Subcutaneous abdominal adipose tissue (tissue), 5 donors: ENCODE measurements at regions not wholly inside any gene's neighbourhood (a gene's known extent, or its start where the extent isn't known, plus 50 kb on each side); places are given as distances from the start of the nearest gene placed in this dataset.
"Not testable (repeated sequence)": the region's sequence is repeated elsewhere in the genome, so short reads cannot be mapped to it uniquely, and the experiment has no call there.

Experiments
- H3K27ac ChIP-seq: one replicate; pipeline ENCODE4 v1.7.0; 2013; ENCODE audit warnings: low read depth, mild to moderate bottlenecking, inconsistent platforms, low read length, moderate library complexity
- H3K27me3 ChIP-seq, 5 donors: one replicate each; pipeline ENCODE4 v1.7.0; 2013; ENCODE audit warnings: low read length in 5 of 5, inconsistent platforms in 1 of 5; ENCODE audit not compliant: control insufficient read depth in 5 of 5, insufficient read depth in 4 of 5
- H3K36me3 ChIP-seq, 5 donors: one replicate each; pipeline ENCODE4 v1.7.0; 2013; ENCODE audit warnings: low read length in 5 of 5; ENCODE audit not compliant: control insufficient read depth in 5 of 5, insufficient read depth in 5 of 5
- H3K4me1 ChIP-seq, 5 donors: one replicate each; pipeline ENCODE4 v1.7.0; 2013; ENCODE audit warnings: low read length in 5 of 5, mild to moderate bottlenecking in 3 of 5, moderate library complexity in 1 of 5; ENCODE audit not compliant: control insufficient read depth in 5 of 5, insufficient read depth in 5 of 5
- H3K4me3 ChIP-seq, 5 donors: one replicate each; pipeline ENCODE4 v1.7.0; 2013; ENCODE audit warnings: low read length in 5 of 5, low read depth in 1 of 5
- H3K9ac ChIP-seq, 5 donors: one replicate each; pipeline ENCODE4 v1.7.0; 2013; ENCODE audit warnings: low read length in 5 of 5, mild to moderate bottlenecking in 4 of 5, moderate library complexity in 3 of 5
- H3K9me3 ChIP-seq, 5 donors: one replicate each; pipeline ENCODE4 v1.7.0; 2013; ENCODE audit warnings: low read length in 5 of 5; ENCODE audit not compliant: control insufficient read depth in 5 of 5
- donor health status: healthy.
- donor health status: healthy.
- donor health status: healthy.
- donor health status: healthy.
- donor health status: healthy.

- Histone ChIP-seq H3K36me3 (no peaks in the 10 kb centered on the region), H3K4me3 (no peak overlapping the region), H3K9ac (no peak overlapping the region), H3K27ac (no peak overlapping the region), H3K4me1 (no peaks in the 10 kb centered on the region), H3K27me3 (peaks cover 0 to 3% (median 0%) of the 10 kb centered on the region in 5 donors), H3K9me3 (no peaks in the 10 kb centered on the region)
Measured at GRCh38 chr4:72677265-72677664, 108.2 kb upstream of the ADAMTS3 start.

- no peak overlapping the region for H3K9ac ChIP-seq
- no peaks in the 10 kb centered on the region for H3K4me1 ChIP-seq
- no peak overlapping the region for H3K27ac ChIP-seq
- H3K9me3 ChIP-seq, result no peaks in the 10 kb centered on the region
- no peaks in the 10 kb centered on the region for H3K36me3 ChIP-seq
- H3K27me3 ChIP-seq, result no peaks in the 10 kb centered on the region
- no peak overlapping the region for H3K4me3 ChIP-seq
Measured at GRCh38 chr4:72671980-72672379, 103.0 kb upstream of the ADAMTS3 start.

GRCh38 chr4:72670521-72670920 is 101.5 kb upstream of the ADAMTS3 start:
- Histone ChIP-seq H3K9ac (no peak overlapping the region), H3K4me1 (no peaks in the 10 kb centered on the region), H3K27ac (no peak overlapping the region), H3K4me3 (no peak overlapping the region), H3K27me3 (no peaks in the 10 kb centered on the region), H3K9me3 (no peaks in the 10 kb centered on the region), H3K36me3 (no peaks in the 10 kb centered on the region)

GRCh38 chr4:72666910-72667309 is 97.9 kb upstream of the ADAMTS3 start:
- no peak overlapping the region for H3K27ac ChIP-seq
- H3K27me3 ChIP-seq, result no peaks in the 10 kb centered on the region
- no peak overlapping the region for H3K9ac ChIP-seq
- no peak overlapping the region for H3K4me3 ChIP-seq
- H3K36me3 ChIP-seq, result no peaks in the 10 kb centered on the region
- no peaks in the 10 kb centered on the region for H3K4me1 ChIP-seq
- no peaks in the 10 kb centered on the region for H3K9me3 ChIP-seq

- H3K36me3 ChIP-seq, result no peaks in the 10 kb centered on the region
- no peak overlapping the region for H3K9ac ChIP-seq
- H3K4me1 ChIP-seq, result no peaks in the 10 kb centered on the region
- H3K4me3 ChIP-seq, result no peak overlapping the region
- no peaks in the 10 kb centered on the region for H3K9me3 ChIP-seq
- H3K27ac ChIP-seq, result no peak overlapping the region
- no peaks in the 10 kb centered on the region for H3K27me3 ChIP-seq
Measured at GRCh38 chr4:72665171-72665968, 96.3 kb upstream of the ADAMTS3 start.

- Histone ChIP-seq H3K9me3 (no peaks in the 10 kb centered on the region), H3K9ac (no peak overlapping the region), H3K36me3 (no peaks in the 10 kb centered on the region), H3K4me1 (no peaks in the 10 kb centered on the region), H3K27me3 (no peaks in the 10 kb centered on the region), H3K27ac (no peak overlapping the region), H3K4me3 (no peak overlapping the region)
Measured at GRCh38 chr4:72663828-72664227, 94.8 kb upstream of the ADAMTS3 start.

- Histone ChIP-seq H3K27ac (no peak overlapping the region), H3K4me1 (no peaks in the 10 kb centered on the region), H3K27me3 (no peaks in the 10 kb centered on the region), H3K9me3 (no peaks in the 10 kb centered on the region), H3K36me3 (no peaks in the 10 kb centered on the region), H3K9ac (no peak overlapping the region), H3K4me3 (no peak overlapping the region)
Measured at GRCh38 chr4:72661830-72662229, 92.8 kb upstream of the ADAMTS3 start.

GRCh38 chr4:72641611-72642010 is 72.6 kb upstream of the ADAMTS3 start:
- H3K9ac ChIP-seq, result no peak overlapping the region
- H3K27ac ChIP-seq, result no peak overlapping the region
- no peaks in the 10 kb centered on the region for H3K36me3 ChIP-seq
- no peaks in the 10 kb centered on the region for H3K4me1 ChIP-seq
- no peaks in the 10 kb centered on the region for H3K27me3 ChIP-seq
- H3K9me3 ChIP-seq, result peaks cover 0 to 4% (median 0%) of the 10 kb centered on the region in 5 donors
- H3K4me3 ChIP-seq, result no peak overlapping the region

- not testable (repeated sequence) for H3K36me3 ChIP-seq, H3K4me1 ChIP-seq, H3K27ac ChIP-seq, H3K27me3 ChIP-seq, H3K9ac ChIP-seq, H3K9me3 ChIP-seq, H3K4me3 ChIP-seq
Measured at GRCh38 chr4:72636866-72637265, 67.8 kb upstream of the ADAMTS3 start.

GRCh38 chr4:72635931-72636330 is 66.9 kb upstream of the ADAMTS3 start:
- not testable (repeated sequence) for H3K27ac ChIP-seq, H3K4me3 ChIP-seq, H3K27me3 ChIP-seq, H3K36me3 ChIP-seq, H3K4me1 ChIP-seq, H3K9me3 ChIP-seq, H3K9ac ChIP-seq
